Liver (tissue), 3 donors: ENCODE measurements at regions not wholly inside any gene's neighbourhood (a gene's known extent, or its start where the extent isn't known, plus 50 kb on each side); places are given as distances from the start of the nearest gene placed in this dataset.

ENCODE experiments used
- EGR1 ChIP-seq, 2 donors: IDR thresholded peaks; 2 replicates each; pipeline ENCODE4 v1.6.1; 2016 to 2018; ENCODE audit warnings: antibody characterized with exemption in 2 of 2, low read depth in 2 of 2
- FOXA2 ChIP-seq: IDR thresholded peaks from 2 replicates; pipeline ENCODE4 v1.6.1; 2016; ENCODE audit warnings: antibody characterized with exemption
- GABPA ChIP-seq, 2 donors: IDR thresholded peaks in 1 of 2; conservative IDR thresholded peaks in 1 of 2; 2 replicates each; pipeline ENCODE4 v1.6.1; 2016; ENCODE audit warnings: antibody characterized with exemption in 2 of 2, mild to moderate bottlenecking in 1 of 2, moderate library complexity in 1 of 2
- HNF4G ChIP-seq: IDR thresholded peaks from 2 replicates; pipeline ENCODE4 v1.6.1; 2016; ENCODE audit warnings: antibody characterized with exemption
- JUND ChIP-seq, 2 donors: IDR thresholded peaks; 2 replicates each; pipeline ENCODE4 v1.6.1; 2016; ENCODE audit warnings: antibody characterized with exemption in 2 of 2
- RAD21 ChIP-seq, 2 donors: IDR thresholded peaks; 2 replicates each; pipeline ENCODE4 v1.6.1; 2016; ENCODE audit warnings: antibody characterized with exemption in 2 of 2, mild to moderate bottlenecking in 2 of 2
- SP1 ChIP-seq: IDR thresholded peaks from 2 replicates; pipeline ENCODE4 v1.6.1; 2018; ENCODE audit warnings: antibody characterized with exemption, mild to moderate bottlenecking
- TAF1 ChIP-seq: conservative IDR thresholded peaks from 2 replicates; pipeline ENCODE4 v1.6.1; 2016; ENCODE audit warnings: antibody characterized with exemption, mild to moderate bottlenecking
- YY1 ChIP-seq: IDR thresholded peaks from 2 replicates; pipeline ENCODE4 v1.6.1; 2016; ENCODE audit warnings: antibody characterized with exemption, mild to moderate bottlenecking
- TF ChIP-seq, protein P1 (sequence below): IDR thresholded peaks from 2 replicates; pipeline ENCODE4 v1.6.1; 2016; ENCODE audit warnings: antibody characterized with exemption, mild to moderate bottlenecking
- TF ChIP-seq, protein P2 (sequence below): fragments of 150-350 bp; IDR thresholded peaks from 2 replicates; pipeline ENCODE4 v1.5.1; 2017; ENCODE audit warnings: improper control_type of control experiment, low read depth, low read length; ENCODE audit not compliant: missing input control
- TF ChIP-seq, protein P3 (sequence below): IDR thresholded peaks from 2 replicates; pipeline ENCODE4 v1.6.1; 2016; ENCODE audit warnings: antibody characterized with exemption
- donor health status: healthy.
- donor health status: healthy.

DNA sequence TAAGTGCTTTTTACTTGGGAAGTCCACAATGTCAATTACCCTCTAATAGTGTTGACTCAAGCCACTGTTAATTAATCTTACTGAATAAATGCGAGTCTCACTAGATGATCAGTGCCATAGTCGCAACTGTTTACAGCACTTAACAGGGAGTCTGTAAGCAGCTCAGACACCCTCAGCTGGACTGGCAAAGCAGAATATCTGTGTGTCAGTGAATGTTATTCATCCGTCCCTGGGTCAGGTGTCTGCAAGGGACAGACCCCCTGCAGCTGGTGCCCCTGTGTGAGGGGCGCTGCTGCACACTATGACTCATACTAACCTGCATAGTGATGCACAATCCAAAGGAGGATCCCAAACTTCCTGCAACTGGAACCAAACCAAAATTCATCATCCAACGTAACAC is 306.5 kb downstream of the HHIPL2 start:
- no peak for TF ChIP-seq EGR1 (IDR thresholded peaks at IDR 0.05; ENCODE audit: low read depth in 2 of 2)
- TF ChIP-seq, protein P1, sequence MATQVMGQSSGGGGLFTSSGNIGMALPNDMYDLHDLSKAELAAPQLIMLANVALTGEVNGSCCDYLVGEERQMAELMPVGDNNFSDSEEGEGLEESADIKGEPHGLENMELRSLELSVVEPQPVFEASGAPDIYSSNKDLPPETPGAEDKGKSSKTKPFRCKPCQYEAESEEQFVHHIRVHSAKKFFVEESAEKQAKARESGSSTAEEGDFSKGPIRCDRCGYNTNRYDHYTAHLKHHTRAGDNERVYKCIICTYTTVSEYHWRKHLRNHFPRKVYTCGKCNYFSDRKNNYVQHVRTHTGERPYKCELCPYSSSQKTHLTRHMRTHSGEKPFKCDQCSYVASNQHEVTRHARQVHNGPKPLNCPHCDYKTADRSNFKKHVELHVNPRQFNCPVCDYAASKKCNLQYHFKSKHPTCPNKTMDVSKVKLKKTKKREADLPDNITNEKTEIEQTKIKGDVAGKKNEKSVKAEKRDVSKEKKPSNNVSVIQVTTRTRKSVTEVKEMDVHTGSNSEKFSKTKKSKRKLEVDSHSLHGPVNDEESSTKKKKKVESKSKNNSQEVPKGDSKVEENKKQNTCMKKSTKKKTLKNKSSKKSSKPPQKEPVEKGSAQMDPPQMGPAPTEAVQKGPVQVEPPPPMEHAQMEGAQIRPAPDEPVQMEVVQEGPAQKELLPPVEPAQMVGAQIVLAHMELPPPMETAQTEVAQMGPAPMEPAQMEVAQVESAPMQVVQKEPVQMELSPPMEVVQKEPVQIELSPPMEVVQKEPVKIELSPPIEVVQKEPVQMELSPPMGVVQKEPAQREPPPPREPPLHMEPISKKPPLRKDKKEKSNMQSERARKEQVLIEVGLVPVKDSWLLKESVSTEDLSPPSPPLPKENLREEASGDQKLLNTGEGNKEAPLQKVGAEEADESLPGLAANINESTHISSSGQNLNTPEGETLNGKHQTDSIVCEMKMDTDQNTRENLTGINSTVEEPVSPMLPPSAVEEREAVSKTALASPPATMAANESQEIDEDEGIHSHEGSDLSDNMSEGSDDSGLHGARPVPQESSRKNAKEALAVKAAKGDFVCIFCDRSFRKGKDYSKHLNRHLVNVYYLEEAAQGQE: no peak
- TF ChIP-seq JUND (IDR thresholded peaks at IDR 0.05): no peak
- TF ChIP-seq TAF1: no peak
- TF ChIP-seq, protein P2, sequence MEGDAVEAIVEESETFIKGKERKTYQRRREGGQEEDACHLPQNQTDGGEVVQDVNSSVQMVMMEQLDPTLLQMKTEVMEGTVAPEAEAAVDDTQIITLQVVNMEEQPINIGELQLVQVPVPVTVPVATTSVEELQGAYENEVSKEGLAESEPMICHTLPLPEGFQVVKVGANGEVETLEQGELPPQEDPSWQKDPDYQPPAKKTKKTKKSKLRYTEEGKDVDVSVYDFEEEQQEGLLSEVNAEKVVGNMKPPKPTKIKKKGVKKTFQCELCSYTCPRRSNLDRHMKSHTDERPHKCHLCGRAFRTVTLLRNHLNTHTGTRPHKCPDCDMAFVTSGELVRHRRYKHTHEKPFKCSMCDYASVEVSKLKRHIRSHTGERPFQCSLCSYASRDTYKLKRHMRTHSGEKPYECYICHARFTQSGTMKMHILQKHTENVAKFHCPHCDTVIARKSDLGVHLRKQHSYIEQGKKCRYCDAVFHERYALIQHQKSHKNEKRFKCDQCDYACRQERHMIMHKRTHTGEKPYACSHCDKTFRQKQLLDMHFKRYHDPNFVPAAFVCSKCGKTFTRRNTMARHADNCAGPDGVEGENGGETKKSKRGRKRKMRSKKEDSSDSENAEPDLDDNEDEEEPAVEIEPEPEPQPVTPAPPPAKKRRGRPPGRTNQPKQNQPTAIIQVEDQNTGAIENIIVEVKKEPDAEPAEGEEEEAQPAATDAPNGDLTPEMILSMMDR: no peak
- no peak for TF ChIP-seq HNF4G
- TF ChIP-seq YY1: no peak
- TF ChIP-seq RAD21 (IDR thresholded peaks at IDR 0.05): no peak
- TF ChIP-seq SP1: no peak
- TF ChIP-seq, protein P3, sequence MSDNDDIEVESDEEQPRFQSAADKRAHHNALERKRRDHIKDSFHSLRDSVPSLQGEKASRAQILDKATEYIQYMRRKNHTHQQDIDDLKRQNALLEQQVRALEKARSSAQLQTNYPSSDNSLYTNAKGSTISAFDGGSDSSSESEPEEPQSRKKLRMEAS: no peak
- no peak for TF ChIP-seq FOXA2
- TF ChIP-seq GABPA (IDR thresholded peaks at IDR 0.05 in 1 of 2, conservative IDR thresholded peaks at IDR 0.05 in 1 of 2): no peak
